Astrocyte (in vitro differentiated cells and primary cell): ENCODE measurements at regions not wholly inside any gene's neighbourhood (a gene's known extent, or its start where the extent isn't known, plus 50 kb on each side); places are given as distances from the start of the nearest gene placed in this dataset.
A peak's percentile ranks its signal among the peaks of the same experiment; 100 is the strongest.
"Not testable (repeated sequence)": the region's sequence is repeated elsewhere in the genome, so short reads cannot be mapped to it uniquely, and the experiment has no call there.

Experiments used
- DNase-seq: peaks from one replicate; pipeline ENCODE4 v3.0.0-alpha.2; 2010; ENCODE audit warnings: low read depth
- FAIRE-seq: peaks from 2 replicates; lab custom pipeline; 2011; peaks lifted over from hg19 to GRCh38; lab: Jason Lieb, UNC
- H2AFZ ChIP-seq: 2 replicates; pipeline ENCODE4 v1.6.0; 2012; ENCODE audit warnings: low read depth, low read length, inconsistent platforms
- H3K27ac ChIP-seq: 2 replicates; pipeline ENCODE4 v1.5.1; 2011; ENCODE audit warnings: low read depth, low read length, inconsistent platforms
- H3K27me3 ChIP-seq: 2 replicates; pipeline ENCODE4 v1.6.0; 2011; ENCODE audit warnings: low read length, inconsistent platforms; ENCODE audit not compliant: insufficient read depth
- H3K36me3 ChIP-seq: 2 replicates; pipeline ENCODE4 v1.5.1; 2011; ENCODE audit warnings: low read length, inconsistent platforms; ENCODE audit not compliant: insufficient read depth
- H3K4me1 ChIP-seq: 2 replicates; pipeline ENCODE4 v1.5.1; 2011; ENCODE audit warnings: low read length, inconsistent platforms; ENCODE audit not compliant: insufficient read depth
- H3K4me2 ChIP-seq: 2 replicates; pipeline ENCODE4 v1.6.0; 2012; ENCODE audit warnings: low read length, inconsistent platforms
- H3K4me3 ChIP-seq: 2 replicates; pipeline ENCODE4 v1.5.1; 2011; ENCODE audit warnings: low read depth, mild to moderate bottlenecking, low read length, inconsistent platforms; ENCODE audit not compliant: insufficient read depth
- H3K79me2 ChIP-seq: 2 replicates; pipeline ENCODE4 v1.6.0; 2012; ENCODE audit warnings: mild to moderate bottlenecking, low read length, inconsistent platforms; ENCODE audit not compliant: insufficient read depth
- H3K9ac ChIP-seq: 2 replicates; pipeline ENCODE4 v1.6.0; 2012; ENCODE audit warnings: mild to moderate bottlenecking, low read length, inconsistent platforms
- H3K9me3 ChIP-seq: 2 replicates; pipeline ENCODE4 v1.5.1; 2012; ENCODE audit warnings: low read depth, mild to moderate bottlenecking, low read length, inconsistent platforms; ENCODE audit not compliant: insufficient read depth
- H4K20me1 ChIP-seq: 2 replicates; pipeline ENCODE4 v1.6.0; 2012; ENCODE audit warnings: low read length, inconsistent platforms; ENCODE audit not compliant: insufficient read depth
- H3K27ac Mint-ChIP-seq: one replicate; pipeline ENCODE4 v1.8.0; 2021; ENCODE audit warnings: mild to moderate bottlenecking, mixed read lengths; ENCODE audit not compliant: unreplicated experiment
- H3K27me3 Mint-ChIP-seq: one replicate; pipeline ENCODE4 v1.8.0; 2021; ENCODE audit warnings: low read depth, mixed read lengths; ENCODE audit not compliant: unreplicated experiment
- H3K36me3 Mint-ChIP-seq: one replicate; pipeline ENCODE4 v1.8.0; 2021; ENCODE audit warnings: low read depth, mixed read lengths; ENCODE audit not compliant: unreplicated experiment
- H3K4me1 Mint-ChIP-seq: one replicate; pipeline ENCODE4 v1.8.0; 2021; ENCODE audit warnings: low read depth, mixed read lengths; ENCODE audit not compliant: unreplicated experiment
- H3K4me3 Mint-ChIP-seq: one replicate; pipeline ENCODE4 v1.8.0; 2021; ENCODE audit warnings: mild to moderate bottlenecking, moderate library complexity, mixed read lengths; ENCODE audit not compliant: unreplicated experiment
- H3K9me3 Mint-ChIP-seq: one replicate; pipeline ENCODE4 v1.8.0; 2021; ENCODE audit warnings: mild to moderate bottlenecking, mixed read lengths; ENCODE audit not compliant: unreplicated experiment
- CTCF ChIP-seq: IDR thresholded peaks from 2 replicates; pipeline ENCODE4 v1.5.1; 2011; ENCODE audit warnings: low read depth, mild to moderate bottlenecking, inconsistent platforms, low read length, moderate library complexity; ENCODE audit not compliant: insufficient read depth
- EZH2 ChIP-seq: IDR thresholded peaks from 2 replicates; pipeline ENCODE4 v1.6.1; 2012; ENCODE audit warnings: mild to moderate bottlenecking, low read length, inconsistent platforms; ENCODE audit not compliant: insufficient read depth

GRCh38 chr4:115548123-115548522 lies 434.7 kb upstream of the NDST4 start:
- no peak overlapping the region for H3K27ac ChIP-seq
- no peaks in the 10 kb centered on the region for H3K9me3 ChIP-seq
- no peaks in the 10 kb centered on the region for H3K36me3 Mint-ChIP-seq
- DNase-seq = no peak
- H3K9me3 Mint-ChIP-seq = no peaks in the 10 kb centered on the region
- no peaks in the 10 kb centered on the region for H4K20me1 ChIP-seq
- no peaks in the 10 kb centered on the region for H3K4me1 Mint-ChIP-seq
- no peak for FAIRE-seq
- H3K9ac ChIP-seq = no peak overlapping the region
- no peaks in the 10 kb centered on the region for H3K27me3 Mint-ChIP-seq
- no peaks in the 10 kb centered on the region for H3K27me3 ChIP-seq
- no peak overlapping the region for H3K4me3 ChIP-seq
- H3K4me2 ChIP-seq = no peak overlapping the region
- TF ChIP-seq EZH2 (no peak), CTCF (no peak)
- no peaks in the 10 kb centered on the region for H3K4me1 ChIP-seq
- no peak overlapping the region for H2AFZ ChIP-seq
- no peak overlapping the region for H3K27ac Mint-ChIP-seq
- H3K4me3 Mint-ChIP-seq = no peak overlapping the region
- no peaks in the 10 kb centered on the region for H3K79me2 ChIP-seq
- no peaks in the 10 kb centered on the region for H3K36me3 ChIP-seq

DNA sequence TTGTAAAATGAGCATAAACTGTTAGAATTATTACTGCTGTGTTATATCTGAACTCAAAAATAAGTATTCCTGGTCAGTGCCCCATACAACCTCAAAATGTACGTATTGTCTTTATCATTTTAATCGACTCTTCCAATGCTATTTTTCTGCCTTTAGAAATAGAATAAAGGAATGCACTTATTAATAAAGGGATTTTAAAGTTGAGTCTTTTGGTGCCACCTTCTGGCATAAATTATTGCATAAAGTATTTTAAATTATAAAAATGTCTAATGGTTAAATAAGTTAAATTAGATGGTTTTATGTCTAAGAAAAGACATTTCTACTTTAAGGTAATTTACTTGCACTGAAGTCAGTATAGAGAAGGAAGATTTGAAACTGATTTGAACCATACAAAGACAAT lies 424.0 kb upstream of the NDST4 start:
- H3K9ac ChIP-seq = no peak overlapping the region
- no peaks in the 10 kb centered on the region for H4K20me1 ChIP-seq
- DNase-seq (no peak), FAIRE-seq (no peak)
- Mint-ChIP-seq H3K4me3 (no peak overlapping the region), H3K27ac (no peak overlapping the region), H3K36me3 (no peaks in the 10 kb centered on the region), H3K9me3 (no peaks in the 10 kb centered on the region), H3K27me3 (no peaks in the 10 kb centered on the region), H3K4me1 (no peaks in the 10 kb centered on the region)
- H2AFZ ChIP-seq = no peak overlapping the region
- TF ChIP-seq CTCF = no peak
- TF ChIP-seq EZH2 = no peak
- H3K36me3 ChIP-seq = no peaks in the 10 kb centered on the region
- H3K27me3 ChIP-seq = no peaks in the 10 kb centered on the region
- H3K4me1 ChIP-seq = no peaks in the 10 kb centered on the region
- H3K27ac ChIP-seq = no peak overlapping the region
- no peaks in the 10 kb centered on the region for H3K79me2 ChIP-seq
- H3K9me3 ChIP-seq = no peaks in the 10 kb centered on the region
- H3K4me3 ChIP-seq = no peak overlapping the region
- H3K4me2 ChIP-seq = no peak overlapping the region

- no peaks in the 10 kb centered on the region for H3K4me1 ChIP-seq
- DNase-seq (peak; percentile 8), FAIRE-seq (no peak)
- H3K27ac ChIP-seq = no peak overlapping the region
- H3K9me3 ChIP-seq = no peaks in the 10 kb centered on the region
- Mint-ChIP-seq H3K9me3 (no peaks in the 10 kb centered on the region), H3K27ac (no peak overlapping the region), H3K4me3 (no peak overlapping the region), H3K27me3 (no peaks in the 10 kb centered on the region), H3K36me3 (no peaks in the 10 kb centered on the region), H3K4me1 (no peaks in the 10 kb centered on the region)
- H3K9ac ChIP-seq = no peak overlapping the region
- H3K79me2 ChIP-seq = no peaks in the 10 kb centered on the region
- no peaks in the 10 kb centered on the region for H3K27me3 ChIP-seq
- H3K4me3 ChIP-seq = no peak overlapping the region
- H2AFZ ChIP-seq = no peak overlapping the region
- TF ChIP-seq EZH2 (no peak), CTCF (no peak)
- no peaks in the 10 kb centered on the region for H4K20me1 ChIP-seq
- H3K36me3 ChIP-seq = no peaks in the 10 kb centered on the region
- no peak overlapping the region for H3K4me2 ChIP-seq
These were observed 415.7 kb upstream of the NDST4 start for GRCh38 chr4:115529126-115529525.

DNA sequence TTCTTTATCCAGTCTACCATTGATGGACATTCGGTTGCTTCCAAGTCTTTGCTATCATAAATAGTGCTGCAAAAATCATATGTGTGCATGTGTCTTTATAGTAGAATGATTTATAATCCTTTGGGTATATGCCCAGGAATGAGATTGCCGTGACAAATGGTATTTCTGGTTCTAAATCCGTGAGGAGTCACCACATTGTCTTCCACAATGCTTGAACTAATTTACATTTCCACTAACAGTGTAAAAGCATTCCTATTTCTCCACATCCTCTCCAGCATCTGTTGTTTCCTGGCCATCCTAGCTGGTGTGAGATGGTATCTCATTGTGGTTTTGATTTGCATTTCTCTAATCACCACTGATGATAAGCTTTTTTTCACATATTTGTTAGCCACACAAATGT lies 406.1 kb upstream of the NDST4 start:
- H3K4me2 ChIP-seq, H3K27ac ChIP-seq, H3K9ac ChIP-seq, H3K36me3 ChIP-seq, H3K27ac Mint-ChIP-seq, H3K4me3 Mint-ChIP-seq, H3K9me3 ChIP-seq, H3K4me3 ChIP-seq, H2AFZ ChIP-seq, H3K27me3 ChIP-seq, H4K20me1 ChIP-seq, H3K36me3 Mint-ChIP-seq, FAIRE-seq, H3K4me1 ChIP-seq, H3K79me2 ChIP-seq, H3K27me3 Mint-ChIP-seq, H3K4me1 Mint-ChIP-seq: not testable (repeated sequence)
- DNase-seq = peak; percentile 26
- peaks cover 16% of the 10 kb centered on the region for H3K9me3 Mint-ChIP-seq
